GM21717 (cell line): ENCODE measurements at regions not wholly inside any gene's neighbourhood (a gene's known extent, or its start where the extent isn't known, plus 50 kb on each side); places are given as distances from the start of the nearest gene placed in this dataset.
"Not testable (repeated sequence)": the region's sequence is repeated elsewhere in the genome, so short reads cannot be mapped to it uniquely, and the experiment has no call there.

Experiments used
- ATAC-seq: cut with Tn5 transposase; IDR thresholded peaks from one replicate; pipeline ENCODE4 v1.9.1; 2021; ENCODE audit warnings: mild to moderate bottlenecking, moderate library complexity; ENCODE audit not compliant: unreplicated experiment

GRCh38 chr6:57708061-57708460 is 390.6 kb downstream of the PRIM2 start:
- ATAC-seq = not testable (repeated sequence)

- ATAC-seq = not testable (repeated sequence)
Observed at GRCh38 chr6:57722546-57722945, 405.1 kb downstream of the PRIM2 start.

- ATAC-seq = not testable (repeated sequence)
Observed at GRCh38 chr6:57723815-57724401, 406.5 kb downstream of the PRIM2 start.

- not testable (repeated sequence) for ATAC-seq
Observed at GRCh38 chr6:57729407-57729806, 412.0 kb downstream of the PRIM2 start.

GRCh38 chr6:57730726-57731125 is 413.3 kb downstream of the PRIM2 start:
- ATAC-seq = not testable (repeated sequence)

- not testable (repeated sequence) for ATAC-seq
Observed at GRCh38 chr6:57747716-57748115, 430.3 kb downstream of the PRIM2 start.

- not testable (repeated sequence) for ATAC-seq
Observed at GRCh38 chr6:57759850-57760249, 442.4 kb downstream of the PRIM2 start.

GRCh38 chr6:57792720-57793397 is 475.4 kb downstream of the PRIM2 start:
- ATAC-seq = not testable (repeated sequence)

GRCh38 chr6:57793398-57793762 is 475.9 kb downstream of the PRIM2 start:
- ATAC-seq = not testable (repeated sequence)

GRCh38 chr6:57799703-57800479 is 482.5 kb downstream of the PRIM2 start:
- not testable (repeated sequence) for ATAC-seq

- not testable (repeated sequence) for ATAC-seq
Observed at GRCh38 chr6:57808581-57808980, 491.2 kb downstream of the PRIM2 start.

- not testable (repeated sequence) for ATAC-seq
Observed at GRCh38 chr6:57809454-57809853, 492.0 kb downstream of the PRIM2 start.

- ATAC-seq = not testable (repeated sequence)
Observed at GRCh38 chr6:57813271-57814075, 496.0 kb downstream of the PRIM2 start.

- not testable (repeated sequence) for ATAC-seq
Observed at GRCh38 chr6:57815826-57816225, 498.4 kb downstream of the PRIM2 start.

- not testable (repeated sequence) for ATAC-seq
Observed at GRCh38 chr6:57821325-57821724, 503.9 kb downstream of the PRIM2 start.

GRCh38 chr6:57822448-57822847 is 505.0 kb downstream of the PRIM2 start:
- not testable (repeated sequence) for ATAC-seq

- no peak for ATAC-seq
Observed at GRCh38 chr6:57822896-57823358, 505.5 kb downstream of the PRIM2 start.

- not testable (repeated sequence) for ATAC-seq
Observed at GRCh38 chr6:57837622-57838209, 520.3 kb downstream of the PRIM2 start.

GRCh38 chr6:57841551-57841950 is 524.1 kb downstream of the PRIM2 start:
- ATAC-seq = not testable (repeated sequence)

- not testable (repeated sequence) for ATAC-seq
Observed at GRCh38 chr6:57853745-57854407, 536.4 kb downstream of the PRIM2 start.
